HG03139 (cell line): ENCODE measurements at regions not wholly inside any gene's neighbourhood (a gene's known extent, or its start where the extent isn't known, plus 50 kb on each side); places are given as distances from the start of the nearest gene placed in this dataset.
"Not testable (repeated sequence)": the region's sequence is repeated elsewhere in the genome, so short reads cannot be mapped to it uniquely, and the experiment has no call there.

Source experiments
- ATAC-seq: cut with Tn5 transposase; IDR thresholded peaks from one replicate; pipeline ENCODE4 v1.9.1; 2021; ENCODE audit not compliant: unreplicated experiment

- ATAC-seq = no peak
Measured at GRCh38 chr2:187206471-187206870, 241.6 kb downstream of the CALCRL start.

GRCh38 chr2:187206071-187206470, 242.0 kb downstream of the CALCRL start:
- ATAC-seq = no peak

GRCh38 chr2:187198136-187198535, 249.9 kb downstream of the CALCRL start:
- ATAC-seq = no peak

GRCh38 chr2:187194049-187194448, 254.0 kb downstream of the CALCRL start:
- ATAC-seq = no peak

DNA sequence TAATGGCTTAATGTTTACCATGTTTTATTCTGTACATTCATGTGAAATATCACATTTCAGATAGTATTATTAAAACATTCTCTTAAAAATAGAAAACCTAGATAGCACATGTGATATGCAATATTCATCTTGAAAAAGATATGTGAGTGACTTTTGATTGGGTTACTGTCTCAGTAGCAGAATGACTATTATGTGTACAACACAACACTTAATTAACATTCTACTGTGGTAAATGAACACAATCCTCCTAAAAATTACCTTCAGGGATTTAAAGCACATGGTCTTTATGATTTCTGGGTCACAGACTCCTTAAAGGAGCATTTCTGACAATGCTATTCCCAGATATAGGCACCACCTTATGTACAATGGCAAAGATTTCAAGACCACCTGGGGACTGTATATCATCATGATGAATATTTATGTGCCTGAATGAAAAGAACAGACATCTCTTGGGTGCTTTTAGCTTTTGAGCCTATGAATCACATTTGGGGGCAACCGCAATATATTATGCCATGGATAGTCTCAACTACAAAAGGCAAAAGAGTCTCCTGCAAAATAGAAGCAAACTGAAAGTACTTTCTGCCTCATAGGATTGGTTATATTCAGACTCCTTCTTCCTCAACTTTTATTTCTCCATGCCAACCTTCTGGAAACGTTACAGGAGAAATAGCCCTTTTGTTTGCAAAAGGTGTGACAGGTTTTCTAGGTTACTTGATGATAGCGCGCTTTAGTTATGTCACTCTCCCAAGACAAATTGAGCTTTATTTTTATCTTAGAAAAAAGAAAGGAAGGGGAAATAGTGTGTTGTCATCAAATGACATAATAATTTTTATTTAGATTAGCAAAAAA, 259.0 kb downstream of the CALCRL start:
- ATAC-seq = no peak

DNA sequence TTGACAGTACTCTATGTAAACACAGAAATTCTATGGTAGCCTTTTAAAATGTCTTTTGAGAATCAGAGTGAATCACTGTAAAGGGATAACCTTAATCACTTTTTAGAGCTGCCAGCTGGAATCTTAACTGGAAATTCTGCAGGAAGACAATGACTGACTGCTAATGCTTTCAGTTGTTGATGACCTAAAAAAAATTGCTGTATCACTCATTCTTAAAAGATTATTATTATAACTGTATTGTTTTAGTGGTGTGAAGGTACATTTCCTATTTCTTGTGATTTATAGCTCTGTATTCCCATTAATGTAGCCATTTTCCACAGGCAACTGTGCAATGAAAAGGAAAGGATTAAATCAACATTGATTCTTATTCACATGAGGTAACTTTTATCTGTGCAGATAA, 260.5 kb downstream of the CALCRL start:
- ATAC-seq = no peak

- ATAC-seq = no peak
Measured at GRCh38 chr2:187180529-187180928, 267.5 kb downstream of the CALCRL start.

- ATAC-seq = not testable (repeated sequence)
Measured at GRCh38 chr2:187178876-187179275, 269.2 kb downstream of the CALCRL start.

DNA sequence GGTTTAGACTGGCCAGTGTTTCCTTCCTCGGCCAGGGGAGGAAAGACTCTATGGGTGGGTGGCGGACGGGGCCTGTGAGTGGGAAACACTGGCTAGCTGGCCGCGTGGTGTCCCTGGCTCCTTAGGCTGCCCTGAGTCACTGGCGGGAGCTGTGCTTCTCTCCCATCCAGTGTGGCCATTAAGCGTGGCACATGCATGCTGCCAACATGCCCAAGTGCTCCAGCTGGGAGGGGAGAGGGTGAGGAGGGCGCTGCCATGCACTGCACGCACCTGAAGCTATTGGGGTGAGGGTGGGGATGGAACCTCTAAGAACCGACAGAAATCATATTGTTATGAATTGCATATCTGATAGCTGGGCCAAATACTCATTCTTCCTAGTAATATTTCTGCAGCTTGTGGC, 270.8 kb downstream of the CALCRL start:
- ATAC-seq = no peak

DNA sequence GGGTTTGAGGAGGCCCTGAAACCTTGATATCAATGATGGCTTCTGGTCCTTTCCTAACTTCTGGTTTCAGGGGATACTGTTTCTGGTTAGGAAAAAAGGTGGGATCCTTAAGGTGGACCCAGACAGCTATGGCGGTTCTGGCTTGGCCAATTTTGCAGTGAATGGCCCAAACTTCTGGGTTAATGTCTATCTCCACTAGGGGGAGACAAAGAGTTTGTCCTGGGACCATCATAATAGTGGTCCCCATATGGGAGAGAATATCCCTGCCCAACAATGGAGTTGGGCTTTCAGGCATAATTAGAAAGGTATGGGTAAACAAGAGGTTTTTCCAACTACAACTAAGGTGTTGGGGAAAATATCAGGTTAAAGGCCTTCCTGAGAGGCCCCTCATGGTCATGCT, 273.5 kb downstream of the CALCRL start:
- no peak for ATAC-seq

- ATAC-seq = peak; percentile 32
Measured at GRCh38 chr2:187171318-187171717, 276.7 kb downstream of the CALCRL start.

DNA sequence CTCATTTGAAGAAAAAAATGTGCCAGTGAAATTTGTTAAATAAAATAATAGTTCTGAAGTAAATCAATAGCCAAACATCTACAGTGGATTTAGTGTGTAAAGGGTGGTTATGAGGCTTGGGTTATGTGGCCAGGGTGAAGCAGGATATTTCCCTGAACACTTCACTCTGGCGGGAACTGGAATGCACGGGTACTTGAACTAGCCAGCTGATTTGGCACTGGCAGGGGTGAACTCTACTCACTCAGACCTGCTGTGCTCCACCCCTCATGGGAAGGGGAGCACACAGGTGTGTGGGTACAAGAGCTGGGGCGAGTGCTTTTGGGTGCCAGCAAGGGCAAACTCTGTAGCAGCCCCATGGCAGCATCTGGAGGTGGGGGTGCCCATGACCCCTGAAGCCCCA, 278.2 kb downstream of the CALCRL start:
- ATAC-seq = no peak

DNA sequence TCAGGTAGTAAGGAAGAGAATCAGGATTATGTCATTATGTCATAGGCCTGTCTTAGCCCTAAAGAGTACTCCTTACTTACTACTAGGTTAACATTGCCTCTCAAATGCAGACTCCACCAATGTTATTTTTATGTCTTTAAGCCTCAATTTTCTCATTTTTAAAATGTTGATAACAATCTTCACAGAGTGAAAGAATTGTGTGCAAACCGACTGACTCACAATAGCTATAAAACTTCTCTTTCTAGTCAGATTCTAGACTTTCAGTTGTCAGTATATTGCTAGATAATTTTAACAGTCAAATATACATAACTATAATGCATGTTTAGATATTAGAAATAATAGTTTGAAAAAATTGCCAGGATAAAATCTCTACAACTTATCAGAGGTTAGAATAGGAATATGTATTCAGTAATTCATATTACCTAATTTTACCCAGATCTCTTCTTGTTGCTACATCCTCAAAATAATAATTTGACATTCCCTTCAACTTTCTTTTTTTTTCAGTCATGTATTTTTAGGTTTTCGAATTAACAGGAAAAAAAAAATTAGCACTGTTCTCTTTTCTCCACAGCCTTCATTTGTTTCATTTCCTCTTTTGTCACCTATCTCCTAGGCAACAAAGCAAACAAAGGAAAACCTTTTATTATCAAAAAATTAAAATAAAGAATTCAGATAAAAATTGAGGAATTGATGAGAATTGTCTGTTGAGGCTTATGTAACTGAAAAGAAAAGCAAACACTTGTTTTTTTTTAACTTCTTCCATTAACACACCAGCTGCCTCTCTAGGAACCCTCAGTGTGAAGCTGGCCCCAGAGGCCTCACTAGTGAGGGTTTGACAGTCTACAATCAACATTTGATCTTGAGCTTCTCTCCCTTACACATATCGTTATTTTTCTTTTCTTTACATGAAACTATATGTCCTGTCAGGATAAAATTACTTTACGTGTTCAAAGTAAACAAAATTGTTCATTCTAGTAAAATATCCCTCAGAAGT, 279.0 kb downstream of the CALCRL start:
- peak; percentile 61 for ATAC-seq

DNA sequence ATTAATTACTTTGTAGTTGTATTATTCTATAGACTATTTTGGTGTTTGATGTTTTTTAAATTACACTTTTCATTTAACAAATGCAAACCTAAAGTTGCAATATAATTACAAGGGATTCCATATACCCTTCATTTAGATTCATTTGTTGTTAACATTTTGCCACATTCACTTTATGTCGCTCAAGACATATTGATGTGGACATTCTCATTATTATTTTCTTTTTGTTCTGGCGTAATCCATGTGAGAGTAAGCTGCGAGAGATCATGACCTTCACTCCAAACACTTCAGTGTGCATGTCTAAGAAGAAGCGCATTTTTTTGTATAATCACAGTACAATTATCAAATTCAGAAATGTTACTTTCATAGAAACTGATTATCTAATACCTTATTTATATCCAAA, 280.6 kb downstream of the CALCRL start:
- ATAC-seq = no peak

DNA sequence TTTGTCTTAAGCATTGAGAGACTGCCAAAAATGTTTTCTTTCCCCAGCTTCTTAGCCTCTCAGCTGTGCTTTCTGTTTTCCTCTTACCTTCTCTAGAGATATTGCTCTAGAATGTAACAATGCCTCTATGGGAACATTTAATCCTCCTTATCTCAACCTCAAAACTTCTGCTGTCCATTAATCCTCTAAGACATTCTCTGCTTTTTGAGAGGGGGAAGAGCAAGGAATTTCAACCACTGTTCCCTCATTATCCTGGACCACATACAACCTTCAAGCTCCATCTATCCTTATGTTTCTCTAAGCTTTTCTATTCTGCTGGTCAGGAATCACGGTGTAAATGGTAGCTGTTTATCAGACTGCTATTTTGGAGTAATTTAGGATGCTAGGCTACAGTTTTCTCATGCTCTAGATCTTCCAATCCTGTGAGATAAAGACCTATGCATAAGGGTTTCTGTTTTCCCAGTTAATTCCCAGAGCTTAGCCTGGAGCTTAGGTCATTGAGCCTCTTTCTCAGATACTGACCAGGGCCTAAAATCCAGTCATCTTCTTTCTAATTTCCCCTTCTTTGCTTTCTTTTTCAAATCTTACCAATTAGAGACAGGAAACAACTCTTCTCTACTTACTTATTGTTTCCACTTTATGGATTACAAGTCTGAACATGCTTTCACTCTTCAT, 282.0 kb downstream of the CALCRL start:
- ATAC-seq = no peak

- ATAC-seq = no peak
Measured at GRCh38 chr2:187158452-187158851, 289.6 kb downstream of the CALCRL start.

- ATAC-seq = no peak
Measured at GRCh38 chr2:187157046-187157445, 291.0 kb downstream of the CALCRL start.

- ATAC-seq = no peak
Measured at GRCh38 chr2:187155476-187155875, 292.6 kb downstream of the CALCRL start.

- ATAC-seq = no peak
Measured at GRCh38 chr2:187150670-187151069, 297.4 kb downstream of the CALCRL start.

GRCh38 chr2:187148059-187148714, 299.2 kb upstream of the ZSWIM2 start:
- peak; percentile 54 for ATAC-seq

- no peak for ATAC-seq
Measured at GRCh38 chr2:187143537-187143936, 294.6 kb upstream of the ZSWIM2 start.
